ENCODE measurements at regions not wholly inside any gene's neighbourhood (a gene's known extent, or its start where the extent isn't known, plus 50 kb on each side); places are given as distances from the start of the nearest gene placed in this dataset.

DNA sequence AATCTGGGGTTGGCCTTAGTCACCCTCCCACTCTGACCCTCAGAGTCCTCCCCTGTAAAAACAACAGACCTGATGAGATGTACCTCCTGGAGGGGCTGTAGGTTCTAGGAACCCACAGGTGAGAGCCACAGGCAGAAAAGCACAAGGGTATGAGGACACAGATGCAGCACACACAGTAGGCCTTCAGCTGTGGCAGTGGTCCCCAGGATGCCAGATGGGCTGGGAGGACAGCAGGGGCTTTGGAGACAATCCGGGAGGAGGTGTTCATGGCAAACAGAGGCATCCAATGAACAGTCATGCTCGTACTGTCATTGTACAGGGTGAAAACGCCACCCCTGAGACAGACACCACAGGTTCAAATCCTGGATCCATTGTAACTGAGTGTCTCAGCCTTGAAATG is 463.1 kb downstream of the MATN1 start:
- no peak for DNase-seq

DNA sequence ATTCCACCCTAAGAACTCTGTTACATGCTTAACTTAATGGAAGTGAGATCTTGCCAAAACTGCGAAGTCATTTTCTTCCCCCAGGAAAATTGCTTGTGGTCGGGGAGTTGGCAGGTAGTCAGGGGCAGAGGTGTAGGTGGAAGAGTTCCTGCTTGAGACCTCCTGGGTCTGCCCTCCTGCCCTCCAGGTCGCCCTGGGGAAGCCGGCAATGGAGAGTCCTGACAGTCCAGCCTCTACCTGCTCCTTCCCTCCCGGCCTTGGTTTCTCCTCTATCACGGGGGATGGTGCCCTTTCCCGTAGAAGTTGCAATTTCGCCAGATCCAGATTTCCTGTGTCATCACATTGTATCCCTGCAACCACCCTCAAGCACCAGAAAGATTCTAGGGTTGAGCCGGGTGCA is 463.8 kb downstream of the MATN1 start:
- no peak for DNase-seq

DNA sequence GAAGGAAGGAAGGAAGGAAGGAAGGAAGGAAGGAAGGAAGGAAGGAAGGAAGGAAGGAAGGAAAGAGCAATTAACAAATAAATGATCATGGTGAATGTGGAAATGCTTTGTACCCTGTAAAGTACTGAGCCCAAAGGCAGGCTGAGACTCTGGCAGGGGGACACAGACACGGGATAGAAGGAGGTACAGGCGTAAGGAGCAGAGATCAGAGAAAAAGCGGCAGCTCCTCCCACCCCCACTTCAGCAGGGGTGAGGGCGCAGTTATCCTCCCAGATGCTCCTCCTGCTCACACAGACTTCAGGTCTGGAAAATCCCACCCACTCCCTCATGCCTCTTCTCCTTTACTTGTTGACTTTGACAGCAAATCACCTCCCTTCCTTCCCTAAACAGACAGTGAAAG is 464.5 kb downstream of the MATN1 start:
- DNase-seq, result no peak

DNA sequence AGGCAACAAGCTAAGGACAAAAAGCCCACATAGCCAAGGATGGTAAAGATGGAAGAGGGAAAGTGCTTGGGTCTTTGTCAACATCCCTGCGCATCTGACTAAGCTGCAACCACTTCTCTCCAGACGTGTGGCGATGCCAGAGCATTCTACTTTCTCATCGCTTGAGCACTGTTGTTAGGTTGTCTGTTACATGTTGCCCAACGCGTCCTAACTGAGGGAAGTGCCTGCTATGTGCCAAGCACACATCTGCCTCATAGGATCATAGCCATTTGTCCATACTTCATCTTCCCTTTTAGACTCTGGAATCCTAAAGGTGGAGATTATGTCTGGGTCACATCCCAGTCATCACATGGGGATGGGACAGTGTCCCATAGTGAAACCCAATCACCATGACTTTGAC is 464.9 kb downstream of the MATN1 start:
- DNase-seq, result no peak

DNA sequence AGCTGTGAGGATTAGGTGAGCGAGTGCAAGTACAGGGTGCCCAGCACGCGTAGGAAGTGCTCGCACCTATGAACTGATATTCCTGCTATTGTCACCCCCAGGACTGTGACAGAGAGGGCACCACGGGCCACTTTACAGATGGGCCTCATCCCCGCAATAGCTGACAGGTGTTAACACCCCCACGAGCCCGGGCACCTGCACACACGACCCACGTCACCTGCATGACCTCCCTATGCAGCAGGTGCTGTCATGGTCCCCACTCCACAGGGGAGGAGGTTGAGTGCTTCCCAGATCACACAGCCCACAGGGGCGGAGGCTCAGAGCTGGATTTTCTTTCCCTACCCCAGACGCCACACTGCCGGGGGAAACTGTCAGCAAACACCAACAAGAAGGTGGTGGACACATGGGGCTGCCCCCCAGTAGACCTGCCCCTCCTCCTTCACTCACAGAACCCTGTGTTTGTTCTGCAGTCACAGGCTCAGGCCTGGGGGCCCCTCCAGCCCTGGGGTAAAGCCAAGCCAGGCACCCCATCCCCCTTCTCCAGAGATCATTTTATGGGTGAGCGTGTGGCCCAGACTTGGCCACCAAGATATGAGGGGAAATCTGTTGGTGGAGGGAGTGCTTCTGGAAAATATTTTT is 465.5 kb downstream of the MATN1 start:
- DNase-seq, result no peak

DNA sequence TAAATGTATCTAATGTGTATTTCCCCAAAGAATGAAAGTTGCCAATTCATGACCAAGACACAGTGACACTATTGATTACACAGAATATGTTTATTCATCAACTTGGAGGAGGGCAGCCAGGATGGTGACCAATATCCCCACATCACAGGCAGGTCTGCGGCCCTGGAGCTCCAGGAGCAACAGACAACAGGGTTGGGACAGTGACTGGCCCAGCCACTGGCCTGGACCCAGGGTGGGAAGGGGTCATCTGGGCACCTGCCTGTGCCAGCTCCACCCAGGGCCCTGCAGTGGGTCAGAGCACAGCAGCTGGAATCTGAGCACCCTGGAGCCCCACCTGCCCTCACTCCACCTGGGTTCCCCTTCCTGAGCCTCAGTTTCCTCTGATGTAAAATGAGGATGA is 466.1 kb downstream of the MATN1 start:
- DNase-seq, result no peak

DNA sequence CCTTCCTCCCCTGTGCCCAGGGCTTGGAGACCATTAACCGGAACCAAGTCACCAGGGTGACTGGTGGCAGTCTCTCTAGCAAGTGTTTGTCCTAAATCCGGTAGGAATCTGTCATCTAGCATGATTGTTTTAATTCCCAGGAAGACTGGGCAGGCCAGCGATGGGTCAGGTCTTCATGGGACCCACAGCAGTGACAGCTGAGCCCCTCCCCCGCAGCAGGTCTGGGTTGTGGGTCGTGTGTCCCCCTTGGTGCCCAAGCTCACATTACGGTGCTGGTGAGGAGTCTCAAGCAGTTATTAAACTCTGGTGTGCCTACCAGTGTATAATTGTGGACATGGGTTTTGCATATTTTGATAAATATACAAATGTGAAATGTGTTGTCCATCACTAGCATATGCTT is 466.5 kb downstream of the MATN1 start:
- DNase-seq, result no peak

DNA sequence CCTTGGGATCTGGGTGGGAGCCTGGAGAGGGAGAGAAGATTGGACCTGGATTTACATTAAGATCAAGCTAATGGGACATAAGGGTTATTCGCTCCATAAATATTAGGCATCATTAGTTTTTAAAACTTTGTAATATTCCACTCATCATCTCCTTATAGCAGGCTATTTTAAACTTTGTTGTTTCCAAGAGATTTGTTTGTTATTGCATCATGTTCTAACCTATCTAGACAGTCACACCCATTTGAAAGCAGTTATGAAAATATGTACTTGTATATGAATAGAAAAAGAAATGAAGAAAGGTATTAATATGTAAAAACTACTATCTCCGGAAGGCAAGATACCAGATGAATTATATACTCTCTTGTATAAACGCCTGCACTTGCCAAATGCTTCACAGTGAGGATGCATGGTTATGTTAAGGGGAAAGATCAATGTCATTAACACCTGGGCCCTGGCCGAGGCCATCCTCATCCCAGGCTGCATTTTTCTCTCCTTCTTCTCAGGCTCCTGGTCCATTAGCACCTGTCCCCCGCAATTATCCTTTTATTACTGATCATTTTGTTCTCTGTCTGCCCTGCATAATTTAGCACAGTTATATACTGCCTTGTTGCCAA is 468.2 kb downstream of the MATN1 start:
- no peak for DNase-seq

DNA sequence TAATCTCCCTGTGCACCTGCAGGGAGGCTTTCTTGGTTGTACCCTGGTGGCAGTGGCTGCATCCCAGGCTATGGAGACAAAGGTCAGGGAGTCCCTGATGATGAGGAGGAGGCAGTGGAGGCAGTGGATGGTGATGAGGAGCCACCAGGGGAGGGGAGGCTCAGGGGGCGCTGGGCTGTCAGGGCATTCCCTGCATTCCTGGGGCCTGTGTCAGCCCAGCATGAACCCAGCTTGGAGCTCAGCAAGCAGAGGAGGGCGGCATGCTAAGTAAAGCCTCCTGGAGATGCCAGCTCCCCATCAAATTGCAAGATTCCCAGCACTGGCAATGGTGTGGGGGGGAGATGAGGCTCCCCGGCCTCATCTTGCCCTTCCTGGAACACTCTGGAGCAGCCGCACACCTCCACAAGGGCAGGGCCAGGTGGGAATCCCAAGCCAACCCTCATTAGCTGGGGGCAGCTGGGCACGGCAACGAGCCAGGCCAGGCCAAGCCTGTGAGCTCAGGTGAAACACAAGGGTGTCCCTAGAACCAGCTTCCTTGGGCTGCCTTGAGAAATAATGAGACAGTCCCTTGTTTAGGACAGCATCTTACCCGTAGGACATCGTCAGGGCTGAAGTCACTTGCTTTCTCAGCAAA is 469.5 kb downstream of the MATN1 start:
- no peak for DNase-seq

DNA sequence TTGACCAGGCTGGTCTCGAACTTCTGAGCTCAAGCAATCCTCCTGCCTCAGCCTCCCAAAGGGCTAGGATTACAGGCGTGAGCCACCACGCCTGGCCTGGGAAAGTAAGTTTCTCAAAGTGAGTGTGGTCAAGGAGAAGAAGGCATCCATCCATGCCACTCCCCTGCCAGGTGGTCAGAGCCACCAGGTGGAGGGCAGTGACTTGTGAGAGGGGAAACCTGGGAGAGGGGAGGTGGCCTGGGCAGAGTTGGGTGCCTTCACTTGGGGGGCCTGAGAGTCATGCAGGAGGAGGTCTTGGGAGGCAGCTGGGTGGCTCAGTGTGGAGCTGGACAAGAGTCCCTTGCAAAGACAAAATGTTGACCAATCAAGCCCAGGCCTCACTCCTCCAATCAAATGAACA is 470.0 kb downstream of the MATN1 start:
- DNase-seq, result no peak

DNA sequence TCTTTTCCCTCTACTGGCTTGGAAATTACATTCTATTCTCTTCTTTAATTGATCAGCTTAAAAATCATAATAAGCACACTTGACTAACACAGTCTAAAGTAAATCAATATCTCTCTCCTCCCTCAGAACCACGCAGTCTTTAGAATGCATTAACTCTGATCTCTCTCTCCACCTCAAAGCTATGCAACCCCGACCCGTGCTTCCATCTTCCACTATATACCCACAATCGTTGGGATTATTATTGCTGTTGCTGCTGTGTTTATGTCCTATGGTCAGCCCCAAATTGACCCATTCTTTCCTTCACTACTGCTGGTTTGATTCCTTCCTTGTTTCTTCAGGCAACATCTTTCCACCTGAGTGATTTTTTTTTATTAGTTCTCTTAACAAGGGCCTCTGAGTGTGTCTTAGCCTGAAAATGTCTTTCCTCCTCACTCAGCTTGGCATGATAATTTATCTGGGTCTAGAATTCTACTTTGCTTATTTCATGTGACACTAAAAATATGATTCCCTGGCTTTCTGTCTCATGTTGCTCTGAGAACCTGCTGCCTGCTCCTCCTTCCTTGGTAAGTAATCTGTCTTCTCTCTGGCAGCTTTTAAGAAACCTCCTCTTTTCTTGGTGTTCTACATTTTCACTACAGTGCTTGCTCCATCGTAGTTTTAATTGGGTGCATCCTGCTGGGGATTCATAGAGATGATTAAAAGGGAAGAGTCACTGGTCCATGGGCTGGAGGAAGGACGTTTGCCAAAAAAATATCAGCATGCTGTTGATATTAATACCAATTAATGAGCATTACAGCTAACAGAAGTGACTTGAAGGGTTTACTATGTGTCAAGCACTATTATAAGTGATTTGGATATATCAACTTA is 472.2 kb downstream of the MATN1 start:
- no peak for DNase-seq

DNA sequence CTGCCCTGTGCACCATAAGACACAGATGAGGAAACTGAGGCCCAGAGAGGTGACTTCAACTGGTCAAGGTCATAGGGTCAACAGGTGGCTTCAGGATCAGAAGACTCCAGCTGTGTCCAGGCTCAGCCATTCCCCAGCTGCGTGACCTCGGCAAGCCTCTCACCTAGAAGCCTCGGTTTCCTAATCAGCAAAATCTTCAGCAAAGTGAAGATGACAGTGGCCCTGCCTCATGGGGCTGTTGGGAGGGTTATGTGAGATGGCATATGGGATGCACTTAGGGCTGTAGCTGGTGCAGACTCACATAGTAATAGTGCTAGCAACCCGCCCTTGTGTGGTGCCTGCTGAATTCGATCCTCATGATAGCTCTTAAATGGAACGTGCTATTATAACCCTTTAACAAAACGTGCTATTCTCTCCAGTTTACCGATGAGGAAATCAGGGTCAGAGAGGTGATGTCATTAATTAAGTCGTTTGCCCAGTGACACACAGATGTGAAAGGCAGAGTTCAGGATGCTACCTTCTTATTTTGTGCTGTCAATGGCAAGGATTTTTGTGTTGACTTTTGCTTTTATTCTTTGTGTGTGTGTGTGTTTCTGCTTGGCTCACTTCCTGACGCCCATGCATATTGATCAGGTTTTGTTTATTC is 472.9 kb downstream of the MATN1 start:
- DNase-seq, result no peak

DNA sequence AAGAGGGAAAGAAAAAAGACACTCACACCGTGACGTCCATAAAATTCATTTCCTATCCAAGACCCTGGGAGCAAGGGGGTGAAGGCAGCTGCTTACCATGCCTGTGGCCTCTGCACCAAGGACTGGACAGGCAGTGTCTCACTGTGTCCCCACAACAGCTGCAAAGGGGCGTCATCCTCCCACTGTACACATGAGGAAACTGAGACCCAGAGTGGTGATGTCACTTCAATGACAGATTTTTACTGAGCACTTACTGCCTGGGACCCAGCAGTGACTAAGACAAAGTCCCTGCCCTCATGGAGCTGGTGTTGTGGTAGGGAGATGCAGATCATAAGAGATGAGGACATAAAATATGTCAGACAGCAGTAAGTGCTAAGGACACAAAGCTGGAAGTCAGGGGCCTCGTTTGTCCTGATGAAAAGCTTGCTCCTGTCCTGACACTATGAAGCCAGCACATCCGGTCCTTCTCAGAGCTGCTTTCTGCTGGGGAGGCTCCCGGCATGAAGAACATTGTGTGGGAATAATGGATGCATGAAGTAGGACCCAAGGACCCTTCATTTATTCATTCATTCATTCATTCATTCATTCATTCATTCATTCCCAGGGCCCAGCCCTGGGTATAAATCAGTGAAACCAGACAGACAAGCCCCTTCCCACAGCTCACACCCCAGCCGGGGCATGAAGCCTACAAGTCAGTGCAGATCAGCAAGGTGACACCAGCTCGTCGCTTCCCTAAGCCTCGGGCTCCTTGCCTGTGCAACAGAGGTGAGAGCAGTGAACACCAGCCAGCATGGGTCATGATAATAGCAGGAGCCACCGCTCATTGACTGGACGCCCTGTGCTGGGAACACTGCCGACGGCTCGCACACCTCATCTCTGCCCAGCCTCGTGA is 473.7 kb downstream of the MATN1 start:
- DNase-seq, result no peak

DNA sequence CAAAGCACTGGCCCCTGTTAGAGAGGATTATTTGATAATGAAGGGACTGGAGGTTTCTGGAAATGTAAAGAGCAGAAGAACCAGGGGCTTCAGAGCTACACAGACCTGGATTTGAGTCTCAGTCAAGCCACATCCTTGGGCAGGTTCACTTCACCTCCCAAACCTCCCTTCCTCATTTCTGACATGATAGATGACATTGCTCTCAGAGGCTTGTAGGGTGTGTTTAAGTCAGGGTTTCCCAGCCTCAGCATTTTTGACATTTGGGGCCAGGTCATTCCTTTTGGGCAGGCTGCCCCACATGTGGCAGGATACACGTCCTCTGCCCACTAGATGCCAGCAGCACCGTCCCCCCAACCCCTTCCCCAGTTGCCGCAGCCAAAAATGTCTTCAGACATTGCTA is 474.6 kb downstream of the MATN1 start:
- no peak for DNase-seq

DNA sequence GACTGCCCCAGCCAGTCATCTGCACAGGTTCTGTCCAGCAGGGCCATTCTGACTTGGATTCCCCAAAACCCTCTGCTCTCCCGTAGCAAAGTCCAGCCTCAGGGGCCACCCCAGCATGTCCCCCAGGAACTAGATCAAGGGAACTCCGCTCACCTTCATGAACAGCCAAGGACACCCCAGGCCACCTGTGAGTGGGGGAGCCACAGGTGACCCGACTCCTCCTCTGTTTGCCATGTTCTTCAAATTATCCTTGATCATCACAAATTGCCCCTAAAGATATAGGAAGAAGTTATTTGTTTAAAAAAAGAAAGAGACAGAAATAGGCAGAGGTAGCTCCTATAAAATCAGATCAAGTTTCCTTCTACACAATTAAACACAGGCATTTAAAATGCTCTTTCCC is 475.0 kb downstream of the MATN1 start:
- DNase-seq, result no peak

DNA sequence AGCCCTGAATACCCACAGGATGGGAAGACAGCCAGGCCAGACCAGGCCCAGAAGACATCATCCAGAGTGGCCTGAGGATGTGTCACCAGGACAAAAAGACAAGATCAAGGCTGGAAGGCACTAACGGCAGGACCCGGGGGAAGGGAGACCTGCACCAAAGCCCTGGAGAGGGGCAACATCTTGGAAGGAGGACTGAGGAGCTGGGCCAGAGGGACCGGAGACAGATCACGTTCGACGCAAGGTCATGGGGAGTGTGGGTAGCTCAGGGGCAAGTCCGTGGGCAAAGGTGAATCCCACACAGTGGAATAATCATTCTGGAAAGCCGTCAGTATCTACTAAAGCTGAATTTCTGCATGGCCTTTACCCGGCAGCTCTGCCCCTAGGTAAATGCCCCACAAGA is 478.6 kb downstream of the MATN1 start:
- no peak for DNase-seq

DNA sequence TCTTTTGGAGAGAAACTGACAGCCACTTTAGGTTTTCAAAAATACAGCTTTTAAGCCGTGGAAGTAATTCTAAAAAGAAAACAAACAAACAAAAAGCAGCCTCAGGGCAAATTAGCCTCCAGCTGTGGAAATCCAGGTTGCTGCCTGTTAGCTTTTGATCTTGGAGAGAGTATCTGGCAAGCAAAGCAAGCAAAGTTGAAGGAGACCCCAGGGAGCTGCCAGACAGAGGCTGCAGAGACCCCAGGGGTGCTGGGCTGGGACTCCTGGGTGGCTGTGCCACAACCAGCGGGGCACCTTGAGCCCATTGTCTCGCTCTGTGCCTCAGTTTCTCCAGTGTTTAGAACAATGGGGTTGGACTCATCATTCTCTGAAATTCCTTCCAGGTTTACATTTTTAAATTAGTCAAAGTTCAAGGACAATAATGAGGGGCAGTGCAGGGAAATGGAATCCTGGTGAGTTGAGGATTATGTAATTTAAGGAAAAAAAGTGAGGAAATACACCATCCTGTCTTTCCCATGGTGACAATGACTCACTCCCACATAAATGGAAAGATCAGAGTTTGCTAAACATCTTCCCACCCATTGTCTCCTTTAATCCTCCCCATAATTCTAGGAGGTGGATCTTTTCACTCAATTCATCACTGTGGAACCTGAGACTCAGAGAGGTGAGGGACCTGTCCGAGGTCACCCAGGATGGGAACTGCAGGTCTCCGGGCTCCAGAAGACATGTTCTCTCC is 480.5 kb downstream of the MATN1 start:
- no peak for DNase-seq

DNA sequence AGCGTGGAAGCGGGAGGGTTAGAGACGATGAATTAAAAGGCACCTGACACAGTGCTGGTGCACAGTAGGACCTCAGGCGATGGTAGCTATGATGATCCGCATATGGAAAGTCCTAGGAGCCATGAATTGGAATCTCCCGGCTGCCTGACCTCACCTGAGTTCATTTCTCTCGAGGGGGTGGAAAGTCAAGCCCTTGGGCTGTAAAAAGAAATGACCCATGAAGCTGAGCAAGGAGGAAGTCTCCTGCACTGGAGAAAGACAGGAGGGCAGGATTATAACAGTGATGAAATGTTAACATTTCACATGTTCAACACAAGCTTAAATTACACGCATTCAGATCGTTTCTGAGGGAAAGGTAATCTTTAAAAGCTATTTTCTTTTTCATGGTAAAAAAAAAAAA is 481.2 kb downstream of the MATN1 start:
- DNase-seq, result no peak

DNA sequence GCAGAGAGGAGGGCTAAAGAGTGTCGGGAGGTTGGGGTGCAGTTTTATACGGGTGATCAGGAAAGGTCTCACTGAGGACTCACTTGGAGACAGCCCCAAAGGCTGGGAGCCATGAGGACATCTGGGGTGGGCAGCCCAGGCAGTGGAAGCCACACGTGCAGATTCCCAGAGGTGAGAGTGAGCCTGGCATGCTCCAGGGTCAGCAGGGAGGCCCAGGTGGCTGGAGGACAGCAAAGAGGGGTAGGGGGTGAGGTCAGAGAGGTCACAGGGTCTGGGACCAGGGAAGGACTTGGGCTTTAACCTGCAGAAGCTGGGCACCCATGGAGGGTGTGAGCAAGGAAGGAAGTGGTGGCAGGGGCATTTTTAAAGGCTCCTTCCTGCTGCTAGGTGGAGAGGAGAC is 481.7 kb downstream of the MATN1 start:
- no peak for DNase-seq

DNA sequence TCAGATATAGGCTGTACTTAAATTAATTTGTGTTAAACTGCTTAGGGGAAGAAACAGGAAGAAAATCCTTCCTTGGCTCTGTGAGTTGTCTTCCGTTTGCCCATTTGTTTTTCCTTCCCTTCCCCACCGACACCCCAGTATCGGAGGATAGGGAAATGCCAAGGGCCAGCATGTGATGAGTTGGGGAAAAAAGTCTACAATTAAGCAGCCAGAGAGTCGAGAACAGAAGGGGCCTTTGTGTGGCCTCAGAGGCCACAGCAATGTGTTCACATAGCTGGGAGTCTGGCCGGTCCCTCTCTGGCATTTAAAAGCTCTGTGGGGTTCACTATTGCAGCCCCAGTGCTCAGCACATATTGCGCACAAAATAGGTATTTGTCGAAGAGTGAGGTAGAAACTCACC is 489.3 kb downstream of the MATN1 start:
- DNase-seq, result no peak

DNA sequence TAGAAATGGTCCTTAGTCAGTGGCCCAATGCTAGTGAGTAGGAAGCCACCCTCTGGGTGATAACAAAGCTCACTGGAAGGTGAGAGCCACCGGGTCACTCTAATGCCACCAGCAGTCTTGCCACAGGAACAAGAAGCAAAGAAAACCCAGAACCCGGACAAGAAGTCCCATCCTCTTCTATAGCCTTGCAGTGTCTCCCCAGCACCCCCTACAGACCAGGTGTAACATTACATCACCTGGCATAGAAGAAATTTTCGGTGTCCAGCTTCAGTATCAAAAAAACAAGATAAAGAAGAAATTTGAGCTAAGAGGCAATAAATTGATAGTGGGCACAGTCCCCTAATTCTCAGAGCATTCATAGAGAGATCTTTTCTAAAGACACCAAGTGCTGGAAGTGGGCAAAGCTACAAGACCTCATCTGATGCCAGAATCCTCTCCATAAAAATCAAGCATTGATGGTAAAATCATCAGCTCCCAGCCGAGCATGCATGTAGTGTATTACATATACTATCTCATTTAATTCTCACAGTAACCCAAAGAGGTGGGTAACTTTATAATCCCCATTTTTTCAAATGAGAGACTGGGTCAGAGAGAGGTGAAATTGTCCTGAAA is 491.0 kb downstream of the MATN1 start:
- peak in 1 of 2 experiments; percentile 16 for DNase-seq

Measured in NCI-H187 (cell line).